B cell (primary cell): ENCODE measurements at regions not wholly inside any gene's neighbourhood (a gene's known extent, or its start where the extent isn't known, plus 50 kb on each side); places are given as distances from the start of the nearest gene placed in this dataset.

ENCODE experiments used
- ATAC-seq: fragments of 200-7000 bp; cut with Tn5 transposase; one replicate; pipeline ENCODE4 v1.10.0; 2021; ENCODE audit warnings: low read depth, mild to moderate bottlenecking, moderate number of reproducible peaks, moderate library complexity
- CTCF ChIA-PET: fragments of 350-600 bp; sonication (Branson Sonifier 250); formaldehyde crosslinking; loops from one replicate; lab custom pipeline; 2021; ENCODE audit warnings: antibody characterized with exemption, inconsistent platforms; lab: Charles Lee
- POLR2A ChIA-PET: fragments of 350-600 bp; sonication (Branson Sonifier 250); formaldehyde crosslinking; loops from one replicate; lab custom pipeline; 2021; ENCODE audit warnings: antibody characterized with exemption; lab: Charles Lee
- DNase-seq: peaks from one replicate; pipeline ENCODE4 v3.0.0; 2013
- H2AFZ ChIP-seq: 2 replicates; pipeline ENCODE4 v1.6.1; 2012; ENCODE audit warnings: mild to moderate bottlenecking, low read depth, low read length; ENCODE audit not compliant: insufficient read depth, poor library complexity, severe bottlenecking
- H3K27ac ChIP-seq, 2 donors: 1 replicate in 1 of 2; 2 replicates in 1 of 2; pipeline ENCODE4 v1.5.1; 2012 to 2013; ENCODE audit warnings: low read length in 2 of 2, mild to moderate bottlenecking in 2 of 2, moderate library complexity in 1 of 2
- H3K27me3 ChIP-seq, 4 experiments: fragments of 200-600 bp in 1 of 4; sonication (generic) in 1 of 4; replicated peaks in 1 of 4; 1 replicate in 2 of 4; 2 replicates in 2 of 4; pipeline versions ENCODE4 v1.6.1 to v1.7.0; 2013 to 2016; ENCODE audit warnings: low read length in 3 of 4, mild to moderate bottlenecking in 2 of 4, mixed read lengths in 1 of 4, moderate library complexity in 1 of 4; ENCODE audit not compliant: insufficient read depth in 4 of 4, control insufficient read depth in 3 of 4; ENCODE audit errors: control extremely low read depth in 1 of 4
- H3K36me3 ChIP-seq, 2 experiments: replicated peaks in 1 of 2; 1 replicate in 1 of 2; 2 replicates in 1 of 2; pipeline versions ENCODE4 v1.6.1 to v1.7.1; 2013; ENCODE audit warnings: low read length in 1 of 2; ENCODE audit not compliant: insufficient read depth in 2 of 2, control insufficient read depth in 1 of 2; ENCODE audit errors: control extremely low read depth in 1 of 2, extremely low read depth in 1 of 2
- H3K4me1 ChIP-seq, 2 donors: fragments of 200-600 bp in 1 of 2; sonication (generic) in 1 of 2; 1 replicate in 1 of 2; 2 replicates in 1 of 2; pipeline versions ENCODE4 v1.5.1 to v1.6.1; 2013 to 2017; ENCODE audit warnings: low read length in 2 of 2; ENCODE audit not compliant: control insufficient read depth in 2 of 2, insufficient read depth in 2 of 2
- H3K4me2 ChIP-seq: replicated peaks from 2 replicates; pipeline ENCODE3; 2012; ENCODE audit warnings: mild to moderate bottlenecking, low read depth, low read length; ENCODE audit not compliant: poor library complexity, severe bottlenecking
- H3K4me3 ChIP-seq, 5 experiments: fragments of 200-600 bp in 1 of 5; sonication (generic) in 1 of 5; 1 replicate in 3 of 5; 2 replicates in 2 of 5; pipeline versions ENCODE4 v1.5.1 to v1.7.0; 2011 to 2016; ENCODE audit warnings: low read length in 4 of 5, mild to moderate bottlenecking in 4 of 5, low read depth in 2 of 5, control low read depth in 1 of 5, moderate library complexity in 1 of 5; ENCODE audit not compliant: insufficient read depth in 1 of 5; ENCODE audit errors: control extremely low read depth in 1 of 5, extremely low read depth in 1 of 5
- H3K79me2 ChIP-seq: fragments of 200-600 bp; sonication (generic); one replicate; pipeline ENCODE4 v1.6.0; 2016; ENCODE audit warnings: low read length; ENCODE audit not compliant: control insufficient read depth, insufficient read depth
- H3K9ac ChIP-seq: fragments of 200-600 bp; sonication (generic); 2 replicates; pipeline ENCODE4 v1.6.1; 2017; ENCODE audit warnings: mild to moderate bottlenecking, low read length, moderate library complexity
- H3K9me3 ChIP-seq, 3 donors: one replicate each; pipeline versions ENCODE4 v1.6.1 to v1.7.1; 2013; ENCODE audit warnings: low read length in 2 of 3; ENCODE audit not compliant: control insufficient read depth in 2 of 3, insufficient read depth in 1 of 3; ENCODE audit errors: control extremely low read depth in 1 of 3
- H4K20me1 ChIP-seq: 2 replicates; pipeline ENCODE4 v1.6.0; 2012; ENCODE audit warnings: mild to moderate bottlenecking, low read length; ENCODE audit not compliant: insufficient read depth, control insufficient read depth, poor library complexity, severe bottlenecking
- H3K27ac Mint-ChIP-seq: one replicate; pipeline ENCODE4 v1.8.0; 2021; ENCODE audit warnings: mixed read lengths
- H3K27me3 Mint-ChIP-seq: one replicate; pipeline ENCODE4 v1.8.0; 2021; ENCODE audit warnings: mixed read lengths
- H3K4me1 Mint-ChIP-seq: one replicate; pipeline ENCODE4 v1.8.0; 2021; ENCODE audit warnings: mixed read lengths
- H3K4me3 Mint-ChIP-seq: one replicate; pipeline ENCODE4 v1.8.0; 2021; ENCODE audit warnings: mixed read lengths
- H3K9me3 Mint-ChIP-seq: one replicate; pipeline ENCODE4 v1.8.0; 2022; ENCODE audit warnings: mixed read lengths; ENCODE audit not compliant: insufficient read depth
- CTCF ChIP-seq: fragments of 200-600 bp; IDR thresholded peaks from one replicate; pipeline ENCODE4 v1.8.0; 2022; ENCODE audit warnings: antibody characterized with exemption, mild to moderate bottlenecking
- EZH2 ChIP-seq: IDR thresholded peaks from 2 replicates; pipeline ENCODE4 v1.6.1; 2012; ENCODE audit warnings: borderline replicate concordance, low read depth, mild to moderate bottlenecking, moderate library complexity, low read length; ENCODE audit not compliant: insufficient read depth, poor library complexity, severe bottlenecking
- WGBS: methylation state at CpG from one replicate; pipeline ENCODE4 v1.1.5; 2013; ENCODE audit warnings: missing lambda C conversion rate; ENCODE audit not compliant: insufficient coverage; 5-methylcytosine and 5-hydroxymethylcytosine counted together
- intact Hi-C: fragments of 100-400 bp; cut with micrococcal nuclease; formaldehyde crosslinking; loops from one replicate; pipeline ENCODE4 v1.10.0; 2022

DNA sequence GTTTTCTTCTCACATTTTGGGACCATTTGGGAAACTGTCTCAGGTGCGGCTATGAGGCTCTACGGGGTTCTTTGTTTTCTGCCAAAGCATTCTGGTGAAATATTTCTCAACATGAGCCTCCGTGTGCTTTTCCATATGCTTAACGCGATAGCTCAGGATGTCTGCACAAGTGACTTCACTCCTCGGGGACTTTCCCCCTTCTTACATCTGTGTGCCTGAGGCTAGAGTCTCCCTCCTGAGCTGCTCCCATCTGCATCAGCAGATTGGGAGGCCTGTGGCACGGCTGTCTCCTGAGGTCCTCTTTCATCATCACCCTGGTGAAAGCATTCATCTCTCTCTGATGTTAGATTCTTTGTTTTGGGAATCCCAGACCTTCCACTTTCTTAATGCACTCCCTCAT lies 1190.9 kb downstream of the TYW1 start:
- H3K9me3 Mint-ChIP-seq, result no peaks in the 10 kb centered on the region
- no peak overlapping the region for H2AFZ ChIP-seq
- intact Hi-C loops, result no loop called here

GRCh38 chr7:68192941-68193340 lies 1196.3 kb downstream of the TYW1 start:
- POLR2A ChIA-PET, result no interaction called here
- whole genome bisulfite sequencing, result 89% methylated on average over 3 of the region's 5 CpGs

More for the DNA sequence above, 1190.9 kb downstream of the TYW1 start:
- no peaks in the 10 kb centered on the region for H3K79me2 ChIP-seq
- H3K27me3 ChIP-seq, result no peaks in the 10 kb centered on the region
- no peaks in the 10 kb centered on the region for H3K36me3 ChIP-seq
- peaks cover 0 to 22% (median 0%) of the 10 kb centered on the region in 3 donors for H3K9me3 ChIP-seq
- H3K9ac ChIP-seq, result no peak overlapping the region
- H4K20me1 ChIP-seq, result no peaks in the 10 kb centered on the region
- POLR2A ChIA-PET, result no interaction called here
- TF ChIP-seq EZH2 (no peak), CTCF (no peak)
- 75% methylated on average over 6 of the region's 7 CpGs for WGBS
- CTCF ChIA-PET, result no interaction called here
- no peak for ATAC-seq
- Mint-ChIP-seq H3K27me3 (no peaks in the 10 kb centered on the region), H3K27ac (no peak overlapping the region), H3K4me1 (no peaks in the 10 kb centered on the region), H3K4me3 (no peak overlapping the region)
- no peak overlapping the region for H3K4me2 ChIP-seq
- H3K27ac ChIP-seq, result no peak overlapping the region
- DNase-seq, result no peak
- no peaks in the 10 kb centered on the region for H3K4me1 ChIP-seq
- no peak overlapping the region for H3K4me3 ChIP-seq

More at GRCh38 chr7:68192941-68193340, 1196.3 kb downstream of the TYW1 start:
- Histone ChIP-seq H3K9me3 (peaks cover 0 to 27% (median 0%) of the 10 kb centered on the region in 3 donors), H3K4me3 (no peak overlapping the region), H3K4me2 (no peak overlapping the region), H2AFZ (no peak overlapping the region), H3K79me2 (no peaks in the 10 kb centered on the region), H4K20me1 (no peaks in the 10 kb centered on the region), H3K4me1 (no peaks in the 10 kb centered on the region), H3K9ac (no peak overlapping the region), H3K27me3 (no peaks in the 10 kb centered on the region), H3K36me3 (no peaks in the 10 kb centered on the region), H3K27ac (no peak overlapping the region)
- Mint-ChIP-seq H3K27ac (no peak overlapping the region), H3K9me3 (no peaks in the 10 kb centered on the region), H3K4me3 (no peak overlapping the region), H3K27me3 (no peaks in the 10 kb centered on the region), H3K4me1 (no peaks in the 10 kb centered on the region)
- no peak for DNase-seq
- CTCF ChIA-PET, result no interaction called here
- no peak for ATAC-seq
- intact Hi-C loops, result no loop called here
- no peak for TF ChIP-seq EZH2
- TF ChIP-seq CTCF, result no peak
